GM12872 (cell line): ENCODE measurements at regions not wholly inside any gene's neighbourhood (a gene's known extent, or its start where the extent isn't known, plus 50 kb on each side); places are given as distances from the start of the nearest gene placed in this dataset.

Source experiments
- CTCF ChIP-seq: IDR thresholded peaks from 3 replicates; pipeline ENCODE4 v1.5.1; 2011; ENCODE audit warnings: low read depth, mild to moderate bottlenecking, low read length, moderate library complexity; ENCODE audit not compliant: insufficient read depth

- no peak for TF ChIP-seq CTCF
These were observed 123.4 kb upstream of the TNR start for GRCh38 chr1:175866776-175867175.

GRCh38 chr1:175865041-175865766 lies 121.8 kb upstream of the TNR start:
- TF ChIP-seq CTCF: no peak

GRCh38 chr1:175864625-175865024 lies 121.2 kb upstream of the TNR start:
- no peak for TF ChIP-seq CTCF

- no peak for TF ChIP-seq CTCF
These were observed 120.8 kb upstream of the TNR start for GRCh38 chr1:175864183-175864582.

GRCh38 chr1:175863299-175864050 lies 120.1 kb upstream of the TNR start:
- no peak for TF ChIP-seq CTCF

GRCh38 chr1:175862408-175862807 lies 119.0 kb upstream of the TNR start:
- TF ChIP-seq CTCF: no peak

- no peak for TF ChIP-seq CTCF
These were observed 118.4 kb upstream of the TNR start for GRCh38 chr1:175861626-175862367.
